SK-N-MC (cell line): ENCODE measurements at regions not wholly inside any gene's neighbourhood (a gene's known extent, or its start where the extent isn't known, plus 50 kb on each side); places are given as distances from the start of the nearest gene placed in this dataset.

Experiments
- DNase-seq: peaks from one replicate; pipeline ENCODE4 v3.0.0-alpha.2; 2011; ENCODE audit warnings: low read depth, low spot score
- H3K27ac ChIP-seq: fragments of 200-600 bp; sonication (generic); 2 replicates; pipeline ENCODE4 v1.5.1; 2016; ENCODE audit warnings: mixed run types
- H3K36me3 ChIP-seq: fragments of 200-600 bp; sonication (generic); 2 replicates; pipeline ENCODE4 v1.6.1; 2017; ENCODE audit warnings: antibody characterized with exemption, low read length, mixed read lengths; ENCODE audit not compliant: insufficient read depth
- H3K4me3 ChIP-seq: fragments of 200-600 bp; sonication (generic); 2 replicates; pipeline ENCODE4 v1.5.1; 2016
- H3K9ac ChIP-seq: fragments of 200-600 bp; sonication (generic); 2 replicates; pipeline ENCODE4 v1.8.0; 2017; ENCODE audit warnings: mixed run types, mixed read lengths; ENCODE audit not compliant: insufficient read length
- H3K9me3 ChIP-seq: fragments of 200-600 bp; sonication (generic); 2 replicates; pipeline ENCODE4 v1.6.1; 2017; ENCODE audit warnings: low read depth, mild to moderate bottlenecking, antibody characterized with exemption, low read length, moderate library complexity, mixed read lengths
- EZH2 ChIP-seq: fragments of 200-600 bp; sonication (generic); IDR thresholded peaks from one replicate; pipeline ENCODE4 v1.6.1; 2017; ENCODE audit warnings: antibody characterized with exemption
- FOXP2 ChIP-seq: optimal IDR thresholded peaks from 2 replicates; pipeline ENCODE3; 2011; ENCODE audit warnings: mild to moderate bottlenecking, moderate library complexity; ENCODE audit not compliant: insufficient read depth; ENCODE audit errors: extremely low read length, control extremely low read depth
- POLR2AphosphoS5 ChIP-seq: IDR thresholded peaks from 2 replicates; pipeline ENCODE4 v1.6.1; 2012; ENCODE audit warnings: mild to moderate bottlenecking, low read depth, low read length, borderline replicate concordance

DNA sequence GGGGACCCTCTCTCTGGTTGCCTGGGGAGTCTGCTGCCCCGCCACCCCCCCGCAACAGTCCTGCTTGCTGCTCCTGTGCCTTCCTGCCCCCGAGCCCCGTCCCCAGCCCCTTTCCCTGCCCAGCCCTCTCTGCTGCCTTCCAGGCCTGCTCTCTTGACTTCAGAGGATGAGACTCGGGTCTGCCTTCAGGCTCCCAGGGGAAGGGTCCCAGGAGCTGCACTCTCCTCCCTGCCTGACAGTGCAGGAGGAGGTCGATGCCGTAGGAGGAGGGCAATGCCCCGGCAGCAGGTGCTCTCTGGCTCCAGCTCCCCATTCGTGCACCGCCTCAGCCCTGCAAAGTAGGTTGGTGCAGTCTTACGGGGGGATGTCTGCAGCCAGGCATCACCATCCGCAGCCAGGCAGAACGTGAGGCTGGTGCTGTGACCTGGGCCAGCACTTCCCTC, 185.1 kb upstream of the C14orf180 start:
- H3K36me3 ChIP-seq: no peaks in the 10 kb centered on the region
- no peak for DNase-seq
- H3K9me3 ChIP-seq: 0 out of 2 replicates have a peak, but pooled peaks cover 3% of the 10 kb centered on the region
- no peak for TF ChIP-seq EZH2
- no peak for TF ChIP-seq FOXP2
- TF ChIP-seq POLR2AphosphoS5: no peak
- no peak overlapping the region for H3K27ac ChIP-seq
- H3K4me3 ChIP-seq: no peak overlapping the region
- no peak overlapping the region for H3K9ac ChIP-seq

DNA sequence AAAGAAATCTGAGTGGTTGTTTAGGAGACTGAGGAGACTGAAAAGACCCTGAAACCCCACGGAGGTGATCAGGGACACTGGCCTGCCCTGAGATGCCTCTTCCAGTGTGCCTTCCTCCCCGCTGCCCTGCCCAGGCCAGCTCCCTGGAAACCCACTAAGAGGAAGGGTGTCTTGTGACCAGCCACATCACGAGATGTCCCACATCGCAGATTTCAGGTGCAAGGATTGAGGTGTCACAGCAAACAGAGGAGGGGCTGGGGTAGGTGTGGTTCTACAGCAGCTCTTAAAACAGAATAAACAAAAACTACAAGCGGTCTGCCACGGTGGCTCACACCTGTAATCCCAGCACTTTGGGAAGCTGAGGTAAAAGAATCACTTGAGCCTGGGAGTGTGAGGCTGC, 184.3 kb upstream of the C14orf180 start:
- Histone ChIP-seq H3K9me3 (0 out of 2 replicates have a peak, but pooled peaks cover 3% of the 10 kb centered on the region), H3K4me3 (no peak overlapping the region), H3K9ac (no peak overlapping the region), H3K36me3 (no peaks in the 10 kb centered on the region), H3K27ac (no peak overlapping the region)
- no peak for DNase-seq
- TF ChIP-seq FOXP2 (no peak), EZH2 (no peak), POLR2AphosphoS5 (no peak)

DNA sequence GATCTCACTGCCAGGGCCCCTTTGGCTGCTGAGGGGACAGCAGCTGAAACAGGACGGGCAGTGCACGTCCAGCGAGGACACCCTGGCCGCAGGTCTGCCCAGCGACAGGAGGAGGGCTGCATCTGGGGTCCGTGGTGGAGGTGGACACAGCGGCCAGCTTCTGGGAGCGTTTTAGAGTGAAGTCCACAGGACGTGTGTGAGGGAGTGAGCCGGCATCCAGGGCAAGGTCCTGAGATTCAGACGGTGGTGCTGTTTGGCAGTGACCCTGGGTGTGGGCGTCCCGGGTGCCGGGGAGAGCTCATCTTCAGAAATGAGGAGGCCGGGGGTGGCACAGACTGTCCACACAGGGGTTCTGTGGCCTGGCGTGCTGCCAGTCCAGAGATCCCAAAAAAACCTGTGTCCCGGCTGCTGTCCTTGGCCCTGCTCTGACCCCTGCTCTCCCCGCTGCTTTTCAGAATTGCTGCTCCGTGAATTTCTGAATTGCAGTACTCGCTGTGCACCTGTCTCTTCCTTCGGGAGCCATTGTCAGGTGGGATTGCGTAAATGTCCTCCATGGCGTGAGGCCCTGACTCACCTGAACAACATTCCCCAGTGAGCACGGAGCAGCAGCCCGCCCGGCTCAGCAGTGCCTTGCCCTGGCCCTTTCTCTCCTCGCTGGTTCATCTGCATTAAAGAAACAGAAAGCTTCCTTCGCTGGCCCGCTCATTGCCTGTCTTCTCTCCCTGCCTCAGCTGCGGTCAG, 183.5 kb upstream of the C14orf180 start:
- 0 out of 2 replicates have a peak, but pooled peaks cover 3% of the 10 kb centered on the region for H3K9me3 ChIP-seq
- H3K36me3 ChIP-seq: no peaks in the 10 kb centered on the region
- no peak overlapping the region for H3K4me3 ChIP-seq
- TF ChIP-seq EZH2 (no peak), POLR2AphosphoS5 (no peak), FOXP2 (no peak)
- no peak for DNase-seq
- H3K9ac ChIP-seq: no peak overlapping the region
- no peak overlapping the region for H3K27ac ChIP-seq

DNA sequence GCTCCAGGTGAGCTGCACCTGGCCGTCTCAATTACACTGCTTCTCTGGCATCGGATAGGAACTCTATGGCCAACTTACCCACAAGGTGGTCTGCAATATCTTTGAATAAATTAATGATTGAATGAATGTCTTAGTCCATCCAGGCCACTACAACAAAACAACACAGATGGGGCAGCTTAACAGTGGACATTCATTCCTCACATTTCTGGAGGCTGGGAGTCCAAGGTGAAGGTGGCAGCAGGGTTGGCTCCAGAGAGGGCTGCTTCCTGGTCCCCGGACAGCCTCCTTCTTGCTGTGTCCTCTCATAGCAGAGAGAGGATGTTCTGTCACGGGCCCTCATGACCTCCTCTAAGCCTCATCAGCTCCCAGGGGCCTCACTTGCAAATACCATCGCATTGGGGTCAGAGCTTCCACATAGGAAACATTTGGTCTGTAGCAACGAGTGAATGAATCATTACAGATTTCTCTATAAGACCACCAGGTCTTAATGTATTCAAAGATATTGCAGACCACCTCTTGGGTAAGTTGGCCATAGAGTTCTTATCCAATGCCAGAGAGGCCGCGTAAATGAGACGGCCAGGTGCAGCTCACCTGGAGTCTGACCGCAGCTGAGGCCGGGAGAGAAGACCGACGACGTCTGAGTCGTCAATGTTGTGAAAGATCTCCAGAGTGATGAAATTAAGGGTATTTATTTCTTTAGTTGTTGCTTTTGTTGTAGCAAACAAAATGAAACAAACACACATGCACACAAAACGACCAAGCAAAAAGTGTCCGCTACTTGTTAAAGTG, 182.7 kb upstream of the C14orf180 start:
- H3K36me3 ChIP-seq: no peaks in the 10 kb centered on the region
- no peak overlapping the region for H3K9ac ChIP-seq
- H3K27ac ChIP-seq: no peak overlapping the region
- no peak for DNase-seq
- no peak overlapping the region for H3K4me3 ChIP-seq
- H3K9me3 ChIP-seq: 0 out of 2 replicates have a peak, but pooled peaks cover 3% of the 10 kb centered on the region
- TF ChIP-seq FOXP2: no peak
- TF ChIP-seq EZH2: no peak
- TF ChIP-seq POLR2AphosphoS5: no peak

DNA sequence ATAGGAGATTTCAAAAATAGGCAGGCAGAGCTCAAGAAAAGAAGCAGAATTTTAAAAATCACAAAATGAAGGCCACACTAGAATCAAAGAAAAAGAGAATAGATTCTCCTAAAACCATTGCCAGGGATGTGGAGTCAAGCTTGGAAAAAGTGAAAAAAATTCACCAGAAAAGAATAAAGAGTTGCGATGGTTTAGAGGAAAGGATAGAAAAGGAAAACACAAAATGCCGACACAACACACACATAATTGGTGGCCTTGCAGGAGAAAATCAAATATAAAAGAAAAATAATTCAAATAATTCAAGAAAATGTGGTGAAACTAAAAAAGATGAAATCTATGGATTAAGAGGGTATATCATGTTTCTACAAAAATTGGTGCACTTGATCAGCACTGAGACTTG, 181.6 kb upstream of the C14orf180 start:
- Histone ChIP-seq H3K4me3 (no peak overlapping the region), H3K9me3 (0 out of 2 replicates have a peak, but pooled peaks cover 3% of the 10 kb centered on the region), H3K9ac (no peak overlapping the region), H3K27ac (no peak overlapping the region), H3K36me3 (no peaks in the 10 kb centered on the region)
- no peak for DNase-seq
- TF ChIP-seq POLR2AphosphoS5 (no peak), FOXP2 (no peak), EZH2 (no peak)

DNA sequence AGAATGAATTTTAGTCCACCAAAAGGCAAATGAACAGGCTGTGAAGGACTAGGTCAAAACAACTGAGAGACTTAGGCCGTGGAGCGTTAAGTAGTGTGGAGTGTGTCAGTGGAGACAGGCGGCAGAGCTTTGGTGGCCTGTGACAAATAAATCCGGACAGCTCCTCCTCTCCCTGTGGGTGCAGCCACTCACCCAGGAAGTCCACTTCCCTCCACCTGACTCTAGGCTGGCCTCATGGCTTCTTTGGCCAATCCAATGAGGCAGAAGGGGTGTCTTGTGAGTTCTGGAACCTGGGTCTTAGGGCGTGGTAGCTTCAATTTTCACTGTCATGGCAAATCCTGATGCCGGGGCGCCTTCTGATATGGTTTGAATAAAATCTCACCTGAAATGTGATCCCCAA, 180.9 kb upstream of the C14orf180 start:
- TF ChIP-seq EZH2: no peak
- no peak for TF ChIP-seq POLR2AphosphoS5
- TF ChIP-seq FOXP2: no peak
- H3K27ac ChIP-seq: no peak overlapping the region
- DNase-seq: no peak
- H3K9me3 ChIP-seq: 0 out of 2 replicates have a peak, but pooled peaks cover 3% of the 10 kb centered on the region
- no peak overlapping the region for H3K9ac ChIP-seq
- no peaks in the 10 kb centered on the region for H3K36me3 ChIP-seq
- no peak overlapping the region for H3K4me3 ChIP-seq

DNA sequence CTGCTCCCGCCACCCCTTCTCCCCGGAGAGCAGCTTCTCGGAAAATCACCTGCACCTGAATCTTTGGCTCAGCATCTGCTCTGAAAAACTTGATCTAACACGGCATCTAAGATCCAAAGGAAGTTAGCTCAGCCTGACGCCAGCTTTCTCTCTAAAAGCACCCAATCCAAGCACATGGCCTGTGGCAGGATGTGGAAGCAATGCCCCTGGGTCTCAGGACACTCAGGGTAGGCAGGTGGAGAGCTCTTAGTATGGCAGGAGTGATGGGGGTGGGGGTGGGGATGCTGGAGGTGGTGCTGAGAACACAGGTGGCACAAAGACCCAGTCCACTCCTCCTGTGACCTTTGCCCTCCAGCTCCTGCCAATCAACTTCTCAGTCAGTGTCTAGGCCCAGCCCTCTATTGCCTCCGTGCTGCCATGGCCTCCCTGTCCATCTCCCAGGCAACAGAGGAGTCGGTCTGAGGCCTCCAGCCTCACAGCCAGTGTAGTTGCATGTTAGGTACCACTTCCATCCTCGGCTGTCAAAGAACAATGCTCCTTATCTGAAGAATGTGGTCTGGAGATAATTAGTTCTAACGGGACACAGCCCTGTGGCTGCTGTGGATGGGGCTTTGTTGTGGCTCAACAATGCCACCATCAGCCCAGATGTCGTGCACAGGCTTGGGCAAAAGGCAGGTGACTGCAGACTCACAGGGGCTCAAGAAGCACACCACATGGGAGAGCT, 180.0 kb upstream of the C14orf180 start:
- DNase-seq: no peak
- TF ChIP-seq POLR2AphosphoS5 (no peak), EZH2 (no peak), FOXP2 (no peak)

DNA sequence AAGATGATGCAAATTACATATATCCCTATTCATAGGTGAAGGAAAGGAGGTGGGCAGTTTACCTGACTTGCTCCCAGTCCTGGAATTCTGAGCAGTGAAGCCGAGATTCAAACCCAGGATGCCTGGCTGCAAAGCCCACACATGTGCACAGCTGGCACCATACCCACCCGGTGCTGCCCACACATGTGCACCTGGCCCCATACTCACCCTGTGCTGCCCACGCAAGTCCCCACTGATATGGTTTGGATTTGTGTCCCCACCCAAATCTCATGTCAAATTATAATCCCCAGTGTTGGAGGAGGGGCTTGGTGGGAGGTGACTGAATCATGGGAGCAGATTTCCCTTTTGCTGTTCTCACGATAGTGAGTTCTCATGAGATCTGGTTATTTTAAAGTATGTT, 179.2 kb upstream of the C14orf180 start:
- H3K9ac ChIP-seq: no peak overlapping the region

More for the DNA sequence above, 180.0 kb upstream of the C14orf180 start:
- 0 out of 2 replicates have a peak, but pooled peaks cover 3% of the 10 kb centered on the region for H3K9me3 ChIP-seq
- no peak overlapping the region for H3K4me3 ChIP-seq
- H3K36me3 ChIP-seq: no peaks in the 10 kb centered on the region
- no peak overlapping the region for H3K27ac ChIP-seq
- no peak overlapping the region for H3K9ac ChIP-seq

More for the DNA sequence above, 179.2 kb upstream of the C14orf180 start:
- Histone ChIP-seq H3K27ac (no peak overlapping the region), H3K4me3 (no peak overlapping the region), H3K9me3 (0 out of 2 replicates have a peak, but pooled peaks cover 3% of the 10 kb centered on the region), H3K36me3 (no peaks in the 10 kb centered on the region)
- no peak for DNase-seq
- TF ChIP-seq EZH2 (no peak), POLR2AphosphoS5 (no peak), FOXP2 (no peak)
